Endodermal cell (in vitro differentiated cells): ENCODE measurements at regions not wholly inside any gene's neighbourhood (a gene's known extent, or its start where the extent isn't known, plus 50 kb on each side); places are given as distances from the start of the nearest gene placed in this dataset.

Source experiments
- DNase-seq: peaks from one replicate; pipeline ENCODE4 v3.0.0-alpha.2; 2017
- H3K27ac ChIP-seq: 2 replicates; pipeline ENCODE4 v1.5.1; 2013; ENCODE audit warnings: mild to moderate bottlenecking, low read depth, low read length, moderate library complexity
- H3K27me3 ChIP-seq: 2 replicates; pipeline ENCODE4 v1.6.1; 2013; ENCODE audit warnings: mild to moderate bottlenecking, low read length, moderate library complexity; ENCODE audit not compliant: insufficient read depth, control insufficient read depth, poor library complexity, severe bottlenecking
- H3K36me3 ChIP-seq: 2 replicates; pipeline ENCODE4 v1.7.0; 2013; ENCODE audit warnings: mild to moderate bottlenecking, low read length, moderate library complexity; ENCODE audit not compliant: control insufficient read depth, insufficient read depth
- H3K4me1 ChIP-seq: one replicate; pipeline ENCODE4 v1.7.0; 2013; ENCODE audit warnings: low read length; ENCODE audit not compliant: control insufficient read depth, insufficient read depth
- H3K4me3 ChIP-seq: 2 replicates; pipeline ENCODE4 v1.5.1; 2013; ENCODE audit warnings: mild to moderate bottlenecking, low read length, moderate library complexity
- H3K9ac ChIP-seq: 2 replicates; pipeline ENCODE4 v1.6.1; 2013; ENCODE audit warnings: mild to moderate bottlenecking, low read length, moderate library complexity; ENCODE audit not compliant: poor library complexity, severe bottlenecking; ENCODE audit errors: extremely low read depth
- H3K9me3 ChIP-seq: 2 replicates; pipeline ENCODE4 v1.6.1; 2013; ENCODE audit warnings: mild to moderate bottlenecking, low read length, moderate library complexity; ENCODE audit not compliant: control insufficient read depth
- H3K27ac Mint-ChIP-seq: 2 replicates; pipeline ENCODE4 v1.8.0; 2020; ENCODE audit warnings: mixed read lengths
- H3K27me3 Mint-ChIP-seq: 2 replicates; pipeline ENCODE4 v1.8.0; 2021; ENCODE audit warnings: mild to moderate bottlenecking, mixed read lengths; ENCODE audit not compliant: insufficient read depth
- H3K36me3 Mint-ChIP-seq: 2 replicates; pipeline ENCODE4 v1.8.0; 2020; ENCODE audit warnings: low read depth, mixed read lengths
- H3K4me1 Mint-ChIP-seq: 2 replicates; pipeline ENCODE4 v1.8.0; 2020; ENCODE audit warnings: mixed read lengths
- H3K4me3 Mint-ChIP-seq: 2 replicates; pipeline ENCODE4 v1.8.0; 2020; ENCODE audit warnings: mild to moderate bottlenecking, moderate library complexity, mixed read lengths
- H3K9me3 Mint-ChIP-seq: 2 replicates; pipeline ENCODE4 v1.8.0; 2020; ENCODE audit warnings: mild to moderate bottlenecking, mixed read lengths
- CTCF ChIP-seq: fragments of 200-600 bp; sonication (generic); conservative IDR thresholded peaks from 2 replicates; pipeline ENCODE4 v1.5.0; 2021; ENCODE audit warnings: antibody characterized with exemption, mild to moderate bottlenecking
- WGBS, 2 experiments: methylation state at CpG; one replicate each; pipeline versions ENCODE4 v1.1.5 to v1.1.7; 2013; ENCODE audit warnings: missing lambda C conversion rate in 2 of 2, mixed read lengths in 1 of 2; ENCODE audit not compliant: insufficient coverage in 1 of 2, insufficient read length in 1 of 2; 5-methylcytosine and 5-hydroxymethylcytosine counted together

- Mint-ChIP-seq H3K4me3 (no peak overlapping the region), H3K36me3 (no peaks in the 10 kb centered on the region), H3K27ac (no peak overlapping the region), H3K9me3 (no peaks in the 10 kb centered on the region), H3K27me3 (no peaks in the 10 kb centered on the region), H3K4me1 (peaks cover 15% of the 10 kb centered on the region)
- H3K9me3 ChIP-seq: no peaks in the 10 kb centered on the region
- WGBS, 2 experiments: 80 to 88% methylated on average over 2 to 4 of the region's 4 CpGs
- no peak for TF ChIP-seq CTCF
- no peak for DNase-seq
- H3K36me3 ChIP-seq: no peaks in the 10 kb centered on the region
- H3K27me3 ChIP-seq: no peaks in the 10 kb centered on the region
- peaks cover 8% of the 10 kb centered on the region for H3K4me1 ChIP-seq
- no peak overlapping the region for H3K4me3 ChIP-seq
- H3K27ac ChIP-seq: no peak overlapping the region
- H3K9ac ChIP-seq: no peak overlapping the region
Measured at GRCh38 chr2:18987592-18988073, 370.8 kb downstream of the OSR1 start.

GRCh38 chr2:18987016-18987415 lies 371.4 kb downstream of the OSR1 start:
- WGBS, 2 experiments: 95 to 100% methylated on average over 2 to 4 of the region's 4 CpGs
- no peaks in the 10 kb centered on the region for H3K36me3 Mint-ChIP-seq
- Histone ChIP-seq H3K4me3 (no peak overlapping the region), H3K9me3 (no peaks in the 10 kb centered on the region), H3K27me3 (no peaks in the 10 kb centered on the region), H3K27ac (no peak overlapping the region), H3K9ac (no peak overlapping the region), H3K36me3 (no peaks in the 10 kb centered on the region), H3K4me1 (peaks cover 8% of the 10 kb centered on the region)
- TF ChIP-seq CTCF: no peak
- no peaks in the 10 kb centered on the region for H3K27me3 Mint-ChIP-seq
- H3K27ac Mint-ChIP-seq: no peak overlapping the region
- no peak for DNase-seq
- H3K4me1 Mint-ChIP-seq: peaks cover 15% of the 10 kb centered on the region
- H3K9me3 Mint-ChIP-seq: no peaks in the 10 kb centered on the region
- H3K4me3 Mint-ChIP-seq: no peak overlapping the region

- no peaks in the 10 kb centered on the region for H3K36me3 ChIP-seq
- H3K27me3 ChIP-seq: no peaks in the 10 kb centered on the region
- no peak for DNase-seq
- H3K9ac ChIP-seq: no peak overlapping the region
- no peaks in the 10 kb centered on the region for H3K9me3 ChIP-seq
- Mint-ChIP-seq H3K27me3 (no peaks in the 10 kb centered on the region), H3K36me3 (no peaks in the 10 kb centered on the region), H3K4me1 (peaks cover 13% of the 10 kb centered on the region), H3K9me3 (no peaks in the 10 kb centered on the region), H3K4me3 (no peak overlapping the region), H3K27ac (no peak overlapping the region)
- no peak overlapping the region for H3K27ac ChIP-seq
- H3K4me1 ChIP-seq: peaks cover 8% of the 10 kb centered on the region
- no peak for TF ChIP-seq CTCF
- no peak overlapping the region for H3K4me3 ChIP-seq
Measured at GRCh38 chr2:18986046-18986445, 372.4 kb downstream of the OSR1 start.
